DOHH2 (cell line): ENCODE measurements at regions not wholly inside any gene's neighbourhood (a gene's known extent, or its start where the extent isn't known, plus 50 kb on each side); places are given as distances from the start of the nearest gene placed in this dataset.

Experiments used
- H3F3A ChIP-seq: fragments of 200-600 bp; sonication (generic), shearing (Covaris generic); 2 replicates; pipeline ENCODE4 v1.6.0; 2016; ENCODE audit warnings: antibody characterized with exemption, mild to moderate bottlenecking; ENCODE audit not compliant: control insufficient read depth, insufficient read depth
- H3K27ac ChIP-seq: fragments of 200-600 bp; sonication (generic); 2 replicates; pipeline ENCODE4 v1.5.1; 2014; ENCODE audit warnings: low read depth, mild to moderate bottlenecking, low read length, moderate library complexity
- H3K27me3 ChIP-seq: fragments of 200-600 bp; sonication (generic); 2 replicates; pipeline ENCODE4 v1.6.1; 2014; ENCODE audit warnings: mild to moderate bottlenecking, low read length, mixed read lengths; ENCODE audit not compliant: control insufficient read depth
- H3K36me3 ChIP-seq: fragments of 200-600 bp; sonication (generic); 2 replicates; pipeline ENCODE4 v1.6.1; 2014; ENCODE audit warnings: mild to moderate bottlenecking, low read length, moderate library complexity, mixed read lengths; ENCODE audit not compliant: control insufficient read depth
- H3K4me1 ChIP-seq: fragments of 200-600 bp; sonication (generic); 2 replicates; pipeline ENCODE4 v1.6.1; 2014; ENCODE audit warnings: mild to moderate bottlenecking, low read length, mixed read lengths; ENCODE audit not compliant: control insufficient read depth
- H3K4me2 ChIP-seq: fragments of 200-600 bp; sonication (generic); 2 replicates; pipeline ENCODE4 v1.6.0; 2014; ENCODE audit warnings: mild to moderate bottlenecking, low read length, moderate library complexity
- H3K4me3 ChIP-seq: fragments of 200-600 bp; sonication (generic); 2 replicates; pipeline ENCODE4 v1.5.1; 2014; ENCODE audit warnings: mild to moderate bottlenecking, low read length, mixed read lengths
- H3K79me2 ChIP-seq: fragments of 200-600 bp; sonication (generic); 2 replicates; pipeline ENCODE4 v1.6.1; 2014; ENCODE audit warnings: mild to moderate bottlenecking, low read length, mixed read lengths; ENCODE audit not compliant: control insufficient read depth
- H3K9me2 ChIP-seq: fragments of 200-600 bp; sonication (generic); replicated peaks from 2 replicates; pipeline ENCODE4 v1.6.1; 2014; ENCODE audit warnings: mild to moderate bottlenecking, low read length, mixed read lengths; ENCODE audit not compliant: control insufficient read depth
- H3K9me3 ChIP-seq: fragments of 200-600 bp; sonication (generic); 2 replicates; pipeline ENCODE4 v1.6.1; 2014; ENCODE audit warnings: antibody characterized with exemption, low read length, mixed read lengths; ENCODE audit not compliant: control insufficient read depth, insufficient read depth
- H4K20me1 ChIP-seq: fragments of 200-600 bp; sonication (generic); 2 replicates; pipeline ENCODE4 v1.6.0; 2014; ENCODE audit warnings: low read depth, mild to moderate bottlenecking, antibody characterized with exemption, low read length, moderate library complexity; ENCODE audit not compliant: control insufficient read depth, insufficient read depth
- CTCF ChIP-seq: fragments of 200-600 bp; sonication (generic); IDR thresholded peaks from one replicate; pipeline ENCODE4 v1.5.1; 2014; ENCODE audit warnings: antibody characterized with exemption, mild to moderate bottlenecking, low read depth, low read length; ENCODE audit not compliant: poor library complexity, severe bottlenecking
- EZH2phosphoT487 ChIP-seq: fragments of 200-600 bp; sonication (generic); IDR thresholded peaks from 2 replicates; pipeline ENCODE4 v1.6.1; 2017; ENCODE audit warnings: borderline replicate concordance, mild to moderate bottlenecking, antibody characterized with exemption, low read length, moderate library complexity, mixed read lengths

GRCh38 chr12:104822941-104823340, 135.1 kb downstream of the SLC41A2 start:
- Histone ChIP-seq H3K4me3 (no peak overlapping the region), H3F3A (no peaks in the 10 kb centered on the region), H3K9me3 (peaks cover 15% of the 10 kb centered on the region), H3K36me3 (no peaks in the 10 kb centered on the region), H4K20me1 (no peaks in the 10 kb centered on the region), H3K79me2 (no peaks in the 10 kb centered on the region), H3K4me2 (no peak overlapping the region), H3K4me1 (no peaks in the 10 kb centered on the region), H3K9me2 (no peaks in the 10 kb centered on the region), H3K27me3 (no peaks in the 10 kb centered on the region), H3K27ac (no peak overlapping the region)
- no peak for TF ChIP-seq CTCF
- no peak for TF ChIP-seq EZH2phosphoT487

GRCh38 chr12:104816845-104817503, 141.1 kb downstream of the SLC41A2 start:
- no peak overlapping the region for H3K4me2 ChIP-seq
- no peaks in the 10 kb centered on the region for H3F3A ChIP-seq
- no peaks in the 10 kb centered on the region for H3K36me3 ChIP-seq
- no peaks in the 10 kb centered on the region for H3K4me1 ChIP-seq
- H3K4me3 ChIP-seq: no peak overlapping the region
- H3K27ac ChIP-seq: no peak overlapping the region
- H3K79me2 ChIP-seq: no peaks in the 10 kb centered on the region
- no peaks in the 10 kb centered on the region for H3K9me3 ChIP-seq
- no peaks in the 10 kb centered on the region for H3K27me3 ChIP-seq
- no peaks in the 10 kb centered on the region for H4K20me1 ChIP-seq
- TF ChIP-seq EZH2phosphoT487 (no peak), CTCF (no peak)
- no peaks in the 10 kb centered on the region for H3K9me2 ChIP-seq

- H3K27me3 ChIP-seq: no peaks in the 10 kb centered on the region
- no peaks in the 10 kb centered on the region for H3K9me3 ChIP-seq
- H3K27ac ChIP-seq: no peak overlapping the region
- H3K9me2 ChIP-seq: no peaks in the 10 kb centered on the region
- TF ChIP-seq EZH2phosphoT487: no peak
- no peak for TF ChIP-seq CTCF
- H3K4me2 ChIP-seq: no peak overlapping the region
- H3K36me3 ChIP-seq: no peaks in the 10 kb centered on the region
- no peaks in the 10 kb centered on the region for H3K4me1 ChIP-seq
- no peak overlapping the region for H3K4me3 ChIP-seq
- H4K20me1 ChIP-seq: no peaks in the 10 kb centered on the region
- H3F3A ChIP-seq: no peaks in the 10 kb centered on the region
- H3K79me2 ChIP-seq: no peaks in the 10 kb centered on the region
Measured at GRCh38 chr12:104815935-104816334, 142.2 kb downstream of the SLC41A2 start.
